Activated CD8-positive, alpha-beta T cell treated with anti-CD3 and anti-CD28 coated beads for 36 hours (primary cell): ENCODE measurements at regions not wholly inside any gene's neighbourhood (a gene's known extent, or its start where the extent isn't known, plus 50 kb on each side); places are given as distances from the start of the nearest gene placed in this dataset.

Experiments used
- ATAC-seq: fragments of 200-7000 bp; cut with Tn5 transposase; one replicate; pipeline ENCODE4 v1.10.0; 2021; ENCODE audit warnings: mild to moderate bottlenecking, moderate library complexity
- CTCF ChIA-PET: fragments of 350-600 bp; sonication (Branson Sonifier 250); formaldehyde crosslinking; loops from one replicate; lab custom pipeline; 2021; ENCODE audit warnings: antibody characterized with exemption; lab: Charles Lee
- POLR2A ChIA-PET: fragments of 350-600 bp; sonication (Branson Sonifier 250); formaldehyde crosslinking; loops from one replicate; lab custom pipeline; 2021; ENCODE audit warnings: antibody characterized with exemption; lab: Charles Lee
- DNase-seq: peaks from one replicate; pipeline ENCODE4 v3.0.0-alpha.2; 2020
- H3K27ac Mint-ChIP-seq: one replicate; pipeline ENCODE4 v1.8.0; 2021; ENCODE audit warnings: mild to moderate bottlenecking, mixed read lengths
- H3K27me3 Mint-ChIP-seq: one replicate; pipeline ENCODE4 v1.8.0; 2021; ENCODE audit warnings: mixed read lengths
- H3K36me3 Mint-ChIP-seq: one replicate; pipeline ENCODE4 v1.8.0; 2021; ENCODE audit warnings: low read depth, mixed read lengths
- H3K4me1 Mint-ChIP-seq: one replicate; pipeline ENCODE4 v1.8.0; 2021; ENCODE audit warnings: low read depth, mixed read lengths
- H3K4me3 Mint-ChIP-seq: one replicate; pipeline ENCODE4 v1.8.0; 2021; ENCODE audit warnings: mild to moderate bottlenecking, moderate library complexity, mixed read lengths
- H3K9me3 Mint-ChIP-seq: one replicate; pipeline ENCODE4 v1.8.0; 2021; ENCODE audit warnings: mixed read lengths
- CTCF ChIP-seq: fragments of 200-600 bp; IDR thresholded peaks from one replicate; pipeline ENCODE4 v1.8.0; 2022; ENCODE audit warnings: antibody characterized with exemption, mild to moderate bottlenecking
- intact Hi-C: fragments of 100-400 bp; cut with micrococcal nuclease; formaldehyde crosslinking; loops from one replicate; pipeline ENCODE4 v1.10.0; 2022

GRCh38 chrY:7881696-7882095 lies 970.1 kb upstream of the AMELY start:
- DNase-seq (no peak), ATAC-seq (no peak)
- Mint-ChIP-seq H3K4me3 (no peak overlapping the region), H3K9me3 (no peaks in the 10 kb centered on the region), H3K36me3 (no peaks in the 10 kb centered on the region), H3K4me1 (no peaks in the 10 kb centered on the region), H3K27ac (no peak overlapping the region), H3K27me3 (no peaks in the 10 kb centered on the region)
- TF ChIP-seq CTCF: no peak
- intact Hi-C loops: no loop called here
- ChIA-PET POLR2A (no interaction called here), CTCF (no interaction called here)

GRCh38 chrY:7879245-7879644 lies 967.7 kb upstream of the AMELY start:
- Mint-ChIP-seq H3K9me3 (no peaks in the 10 kb centered on the region), H3K27me3 (no peaks in the 10 kb centered on the region), H3K36me3 (no peaks in the 10 kb centered on the region), H3K27ac (no peak overlapping the region), H3K4me3 (no peak overlapping the region), H3K4me1 (no peaks in the 10 kb centered on the region)
- no peak for DNase-seq
- TF ChIP-seq CTCF: no peak
- CTCF ChIA-PET: no interaction called here
- no peak for ATAC-seq
- intact Hi-C loops: no loop called here
- POLR2A ChIA-PET: no interaction called here

- no peaks in the 10 kb centered on the region for H3K9me3 Mint-ChIP-seq
- H3K27ac Mint-ChIP-seq: no peak overlapping the region
- intact Hi-C loops: no loop called here
- no peaks in the 10 kb centered on the region for H3K36me3 Mint-ChIP-seq
- peak; percentile 42 for ATAC-seq
- H3K4me1 Mint-ChIP-seq: no peaks in the 10 kb centered on the region
- H3K27me3 Mint-ChIP-seq: no peaks in the 10 kb centered on the region
- no peak for DNase-seq
- no peak overlapping the region for H3K4me3 Mint-ChIP-seq
- TF ChIP-seq CTCF: no peak
- ChIA-PET POLR2A (no interaction called here), CTCF (no interaction called here)
Observed at GRCh38 chrY:7878719-7879118, 967.2 kb upstream of the AMELY start.

GRCh38 chrY:7877458-7877857 lies 965.9 kb upstream of the AMELY start:
- TF ChIP-seq CTCF: no peak
- ChIA-PET CTCF (no interaction called here), POLR2A (no interaction called here)
- Mint-ChIP-seq H3K36me3 (no peaks in the 10 kb centered on the region), H3K27me3 (no peaks in the 10 kb centered on the region), H3K9me3 (no peaks in the 10 kb centered on the region), H3K27ac (no peak overlapping the region), H3K4me1 (no peaks in the 10 kb centered on the region), H3K4me3 (no peak overlapping the region)
- no peak for DNase-seq
- intact Hi-C loops: no loop called here
- ATAC-seq: no peak

GRCh38 chrY:7874080-7874479 lies 962.5 kb upstream of the AMELY start:
- TF ChIP-seq CTCF: peak; percentile 25
- Mint-ChIP-seq H3K4me1 (no peaks in the 10 kb centered on the region), H3K27ac (no peak overlapping the region), H3K27me3 (no peaks in the 10 kb centered on the region), H3K9me3 (no peaks in the 10 kb centered on the region), H3K36me3 (no peaks in the 10 kb centered on the region), H3K4me3 (no peak overlapping the region)
- ChIA-PET POLR2A (no interaction called here), CTCF (interaction anchor here (1.4 kb wide), 1 partner anchor 108 kb away, joined by 3 read pairs; no protein-coding TSS in a partner anchor)
- intact Hi-C loops: no loop called here
- ATAC-seq: peak; percentile 61
- DNase-seq: peak; percentile 1
